Activated B cell treated with CpG ODN at 0.5 μM for 24 hours (primary cell): ENCODE measurements at regions not wholly inside any gene's neighbourhood (a gene's known extent, or its start where the extent isn't known, plus 50 kb on each side); places are given as distances from the start of the nearest gene placed in this dataset.
"Not testable (repeated sequence)": the region's sequence is repeated elsewhere in the genome, so short reads cannot be mapped to it uniquely, and the experiment has no call there.

Experiments used
- ATAC-seq: fragments of 200-7000 bp; cut with Tn5 transposase; one replicate; pipeline ENCODE4 v1.10.0; 2021; ENCODE audit warnings: low read depth, mild to moderate bottlenecking, moderate library complexity
- CTCF ChIA-PET: fragments of 350-600 bp; sonication (Branson Sonifier 250); formaldehyde crosslinking; loops from one replicate; lab custom pipeline; 2021; ENCODE audit warnings: antibody characterized with exemption; lab: Charles Lee
- POLR2A ChIA-PET: fragments of 350-600 bp; sonication (Branson Sonifier 250); formaldehyde crosslinking; loops from one replicate; lab custom pipeline; 2021; ENCODE audit warnings: antibody characterized with exemption; lab: Charles Lee
- DNase-seq: peaks from one replicate; pipeline ENCODE4 v3.0.0; 2022
- H3K27ac Mint-ChIP-seq: one replicate; pipeline ENCODE4 v1.8.0; 2020; ENCODE audit warnings: mixed read lengths
- H3K27me3 Mint-ChIP-seq: one replicate; pipeline ENCODE4 v1.8.0; 2021; ENCODE audit warnings: mixed read lengths
- H3K36me3 Mint-ChIP-seq: one replicate; pipeline ENCODE4 v1.8.0; 2021; ENCODE audit warnings: low read depth, mixed read lengths
- H3K4me1 Mint-ChIP-seq: one replicate; pipeline ENCODE4 v1.8.0; 2021; ENCODE audit warnings: mixed read lengths
- H3K4me3 Mint-ChIP-seq: one replicate; pipeline ENCODE4 v1.8.0; 2020; ENCODE audit warnings: mild to moderate bottlenecking, mixed read lengths
- H3K9me3 Mint-ChIP-seq: one replicate; pipeline ENCODE4 v1.8.0; 2020; ENCODE audit warnings: mixed read lengths
- intact Hi-C: fragments of 100-400 bp; cut with micrococcal nuclease; formaldehyde crosslinking; loops from one replicate; pipeline ENCODE4 v1.15.1; 2024

GRCh38 chr2:110313032-110313431 is 100.7 kb upstream of the MTLN start:
- H3K4me3 Mint-ChIP-seq, ATAC-seq, H3K27ac Mint-ChIP-seq, intact Hi-C loops, POLR2A ChIA-PET, DNase-seq, H3K36me3 Mint-ChIP-seq, CTCF ChIA-PET, H3K27me3 Mint-ChIP-seq, H3K9me3 Mint-ChIP-seq, H3K4me1 Mint-ChIP-seq: not testable (repeated sequence)

GRCh38 chr2:110311713-110312444 is 99.5 kb upstream of the MTLN start:
- POLR2A ChIA-PET, H3K4me3 Mint-ChIP-seq, intact Hi-C loops, H3K27me3 Mint-ChIP-seq, H3K4me1 Mint-ChIP-seq, DNase-seq, H3K36me3 Mint-ChIP-seq, CTCF ChIA-PET, ATAC-seq, H3K9me3 Mint-ChIP-seq, H3K27ac Mint-ChIP-seq: not testable (repeated sequence)

GRCh38 chr2:110310988-110311475 is 98.7 kb upstream of the MTLN start:
- H3K4me3 Mint-ChIP-seq, H3K27ac Mint-ChIP-seq, DNase-seq, POLR2A ChIA-PET, H3K27me3 Mint-ChIP-seq, H3K36me3 Mint-ChIP-seq, H3K9me3 Mint-ChIP-seq, ATAC-seq, intact Hi-C loops, CTCF ChIA-PET, H3K4me1 Mint-ChIP-seq: not testable (repeated sequence)

- intact Hi-C loops, ATAC-seq, H3K4me3 Mint-ChIP-seq: not testable (repeated sequence)
Measured at GRCh38 chr2:110308728-110309127, 96.4 kb upstream of the MTLN start.

GRCh38 chr2:110292807-110293206 is 80.5 kb upstream of the MTLN start:
- H3K27ac Mint-ChIP-seq, ATAC-seq, H3K9me3 Mint-ChIP-seq, H3K4me3 Mint-ChIP-seq, POLR2A ChIA-PET, DNase-seq, CTCF ChIA-PET, H3K4me1 Mint-ChIP-seq, intact Hi-C loops, H3K36me3 Mint-ChIP-seq, H3K27me3 Mint-ChIP-seq: not testable (repeated sequence)

More at GRCh38 chr2:110308728-110309127, 96.4 kb upstream of the MTLN start:
- H3K9me3 Mint-ChIP-seq, CTCF ChIA-PET, POLR2A ChIA-PET, H3K27ac Mint-ChIP-seq, H3K27me3 Mint-ChIP-seq, H3K36me3 Mint-ChIP-seq, DNase-seq, H3K4me1 Mint-ChIP-seq: not testable (repeated sequence)

GRCh38 chr2:110291909-110292579 is 79.7 kb upstream of the MTLN start:
- H3K36me3 Mint-ChIP-seq, H3K4me1 Mint-ChIP-seq, intact Hi-C loops, DNase-seq, H3K9me3 Mint-ChIP-seq, CTCF ChIA-PET, POLR2A ChIA-PET, H3K27ac Mint-ChIP-seq, ATAC-seq, H3K4me3 Mint-ChIP-seq, H3K27me3 Mint-ChIP-seq: not testable (repeated sequence)

GRCh38 chr2:110287817-110288216 is 75.5 kb upstream of the MTLN start:
- H3K4me3 Mint-ChIP-seq, CTCF ChIA-PET, H3K4me1 Mint-ChIP-seq, H3K36me3 Mint-ChIP-seq, ATAC-seq, DNase-seq, H3K27me3 Mint-ChIP-seq, H3K9me3 Mint-ChIP-seq, POLR2A ChIA-PET, intact Hi-C loops, H3K27ac Mint-ChIP-seq: not testable (repeated sequence)

GRCh38 chr2:110287253-110287652 is 74.9 kb upstream of the MTLN start:
- H3K4me3 Mint-ChIP-seq, POLR2A ChIA-PET, H3K27me3 Mint-ChIP-seq, H3K36me3 Mint-ChIP-seq, H3K4me1 Mint-ChIP-seq, H3K9me3 Mint-ChIP-seq, DNase-seq, H3K27ac Mint-ChIP-seq, intact Hi-C loops, CTCF ChIA-PET, ATAC-seq: not testable (repeated sequence)

- H3K36me3 Mint-ChIP-seq, H3K4me1 Mint-ChIP-seq, ATAC-seq, H3K4me3 Mint-ChIP-seq, POLR2A ChIA-PET, CTCF ChIA-PET, H3K27ac Mint-ChIP-seq, H3K27me3 Mint-ChIP-seq, DNase-seq, intact Hi-C loops, H3K9me3 Mint-ChIP-seq: not testable (repeated sequence)
Measured at GRCh38 chr2:110285002-110285401, 72.7 kb upstream of the MTLN start.

- H3K4me1 Mint-ChIP-seq, DNase-seq, ATAC-seq, CTCF ChIA-PET, H3K27ac Mint-ChIP-seq, intact Hi-C loops, POLR2A ChIA-PET, H3K36me3 Mint-ChIP-seq, H3K4me3 Mint-ChIP-seq, H3K9me3 Mint-ChIP-seq, H3K27me3 Mint-ChIP-seq: not testable (repeated sequence)
Measured at GRCh38 chr2:110280804-110281203, 68.5 kb upstream of the MTLN start.

GRCh38 chr2:110277054-110277453 is 64.7 kb upstream of the MTLN start:
- POLR2A ChIA-PET, ATAC-seq, intact Hi-C loops, H3K4me1 Mint-ChIP-seq, H3K36me3 Mint-ChIP-seq, DNase-seq, CTCF ChIA-PET, H3K4me3 Mint-ChIP-seq, H3K27me3 Mint-ChIP-seq, H3K9me3 Mint-ChIP-seq, H3K27ac Mint-ChIP-seq: not testable (repeated sequence)

- H3K4me3 Mint-ChIP-seq, CTCF ChIA-PET, POLR2A ChIA-PET, H3K27me3 Mint-ChIP-seq, intact Hi-C loops, ATAC-seq, H3K27ac Mint-ChIP-seq, DNase-seq, H3K36me3 Mint-ChIP-seq, H3K4me1 Mint-ChIP-seq, H3K9me3 Mint-ChIP-seq: not testable (repeated sequence)
Measured at GRCh38 chr2:110276092-110276491, 63.7 kb upstream of the MTLN start.
